GM12878 (cell line): ENCODE measurements at regions not wholly inside any gene's neighbourhood (a gene's known extent, or its start where the extent isn't known, plus 50 kb on each side); places are given as distances from the start of the nearest gene placed in this dataset.

Source experiments
- ATAC-seq: fragments of 200-7000 bp; cut with Tn5 transposase; 3 replicates; pipeline ENCODE4 v1.9.1; 2020; ENCODE audit warnings: mild to moderate bottlenecking, moderate library complexity
- BruUV-seq: library from RNA; stranded (reverse); fragments of 400-500 nt; replicated peaks from 2 replicates; lab custom pipeline; 2021; lab: Mats Ljungman, UMichigan
- CTCF ChIA-PET: fragments of 300-600 bp; sonication (Branson Sonifier 250); formaldehyde crosslinking; extraction: SDS; loops from one replicate; lab custom pipeline; 2021; ENCODE audit warnings: inconsistent platforms; lab: Yijun Ruan, JAX
- POLR2A ChIA-PET: fragments of 350-600 bp; formaldehyde crosslinking; extraction: SDS; loops from one replicate; lab custom pipeline; 2021; ENCODE audit warnings: inconsistent platforms; lab: Charles Lee
- RAD21 ChIA-PET: fragments of 300-600 bp; sonication (Branson Sonifier 250); formaldehyde crosslinking; loops from one replicate; lab custom pipeline; 2023; ENCODE audit warnings: antibody characterized with exemption; ENCODE audit not compliant: unreplicated experiment; lab: Charles Lee
- SMC1A ChIA-PET: fragments of 300-600 bp; sonication (Branson Sonifier 250); formaldehyde crosslinking; loops from one replicate; lab custom pipeline; 2023; ENCODE audit not compliant: unreplicated experiment, uncharacterized antibody; lab: Charles Lee
- DNase-seq: peaks from one replicate; pipeline ENCODE4 v3.0.0-alpha.2; 2011; ENCODE audit warnings: low read depth, low spot score
- FAIRE-seq: peaks from 3 replicates; lab custom pipeline; 2011; peaks lifted over from hg19 to GRCh38; lab: Jason Lieb, UNC
- H2AFZ ChIP-seq: 2 replicates; pipeline ENCODE4 v1.6.0; 2011; ENCODE audit warnings: low read depth, low read length, control low read depth; ENCODE audit not compliant: control insufficient read depth
- H3K27ac ChIP-seq: 2 replicates; pipeline ENCODE4 v1.5.1; 2011; ENCODE audit warnings: control low read depth; ENCODE audit not compliant: control insufficient read depth, insufficient read depth
- H3K27me3 ChIP-seq, 2 experiments: replicated peaks in 1 of 2; 2 replicates each; pipeline versions ENCODE4 v1.6.0 to v1.6.1; 2011; ENCODE audit warnings: low read length in 1 of 2; ENCODE audit not compliant: control insufficient read depth in 2 of 2, insufficient read depth in 2 of 2
- H3K36me3 ChIP-seq, 2 experiments: 2 replicates each; pipeline ENCODE4 v1.5.1; 2011; ENCODE audit warnings: low read length in 1 of 2; ENCODE audit not compliant: control insufficient read depth in 2 of 2, insufficient read depth in 2 of 2
- H3K4me1 ChIP-seq: 2 replicates; pipeline ENCODE4 v1.6.1; 2011; ENCODE audit warnings: mild to moderate bottlenecking, low read length, moderate library complexity, mixed read lengths; ENCODE audit not compliant: control insufficient read depth, insufficient read depth
- H3K4me2 ChIP-seq: 2 replicates; pipeline ENCODE4 v1.6.0; 2011; ENCODE audit warnings: control low read depth; ENCODE audit not compliant: control insufficient read depth, insufficient read depth
- H3K4me3 ChIP-seq: fragments of 200-600 bp; sonication (generic); 2 replicates; pipeline ENCODE4 v1.5.1; 2016
- H3K79me2 ChIP-seq: 2 replicates; pipeline ENCODE4 v1.6.0; 2011; ENCODE audit warnings: low read length; ENCODE audit not compliant: control insufficient read depth, insufficient read depth
- H3K9ac ChIP-seq: 2 replicates; pipeline ENCODE4 v1.8.0; 2011; ENCODE audit warnings: low read length, control low read depth, mixed read lengths; ENCODE audit not compliant: control insufficient read depth, insufficient read depth
- H3K9me3 ChIP-seq: replicated peaks from 3 replicates; pipeline ENCODE4 v1.5.1; 2011; ENCODE audit warnings: mild to moderate bottlenecking, low read length; ENCODE audit not compliant: control insufficient read depth, insufficient read depth
- H4K20me1 ChIP-seq: 2 replicates; pipeline ENCODE4 v1.6.0; 2011; ENCODE audit not compliant: control insufficient read depth, insufficient read depth
- BACH1 ChIP-seq: fragments of 450-650 bp; IDR thresholded peaks from 2 replicates; pipeline ENCODE4 v1.6.1; 2017; ENCODE audit warnings: mild to moderate bottlenecking, borderline replicate concordance
- CBFB ChIP-seq: IDR thresholded peaks from 2 replicates; pipeline ENCODE4 v1.6.1; 2016; ENCODE audit warnings: antibody characterized with exemption, low read depth
- CBX5 ChIP-seq: sonication (generic); IDR thresholded peaks from 2 replicates; pipeline ENCODE4 v1.6.1; 2016; ENCODE audit warnings: low read depth, moderate library complexity, mild to moderate bottlenecking, inconsistent platforms
- ESRRA ChIP-seq: IDR thresholded peaks from 2 replicates; pipeline ENCODE4 v1.6.1; 2012; ENCODE audit warnings: mild to moderate bottlenecking, low read length, improper control_type of control experiment
- HCFC1 ChIP-seq: fragments of 150-350 bp; IDR thresholded peaks from 2 replicates; pipeline ENCODE4 v1.6.1; 2014; ENCODE audit warnings: low read length
- MTA3 ChIP-seq: IDR thresholded peaks from 2 replicates; pipeline ENCODE4 v1.6.1; 2012; ENCODE audit warnings: low read length, inconsistent platforms, borderline replicate concordance
- NFIC ChIP-seq: IDR thresholded peaks from 2 replicates; pipeline ENCODE4 v1.6.1; 2012; ENCODE audit warnings: low read depth, mild to moderate bottlenecking, inconsistent platforms, low read length, moderate library complexity
- POLR2A ChIP-seq: IDR thresholded peaks from 2 replicates; pipeline ENCODE4 v1.6.1; 2011; ENCODE audit warnings: low read depth, mild to moderate bottlenecking, low read length
- RAD51 ChIP-seq: fragments of 450-650 bp; IDR thresholded peaks from 2 replicates; pipeline ENCODE4 v1.6.1; 2016; ENCODE audit warnings: moderate library complexity, mild to moderate bottlenecking, inconsistent platforms
- RCOR1 ChIP-seq: conservative IDR thresholded peaks from 2 replicates; pipeline ENCODE4 v1.6.1; 2012; ENCODE audit warnings: low read depth, low read length, improper control_type of control experiment
- RUNX3 ChIP-seq: IDR thresholded peaks from 2 replicates; pipeline ENCODE4 v1.6.1; 2012; ENCODE audit warnings: low read length, inconsistent platforms
- SIX5 ChIP-seq: IDR thresholded peaks from 2 replicates; pipeline ENCODE4 v1.6.1; 2011; ENCODE audit warnings: mild to moderate bottlenecking, low read depth, low read length, moderate library complexity; ENCODE audit not compliant: severe bottlenecking
- SREBF2 ChIP-seq: IDR thresholded peaks from 2 replicates; pipeline ENCODE4 v1.6.1; 2012; ENCODE audit warnings: mild to moderate bottlenecking, low read length
- STAT1 ChIP-seq: fragments of 450-650 bp; conservative IDR thresholded peaks from 2 replicates; pipeline ENCODE4 v1.6.1; 2014; ENCODE audit warnings: antibody characterized with exemption, mild to moderate bottlenecking
- SUPT20H ChIP-seq: IDR thresholded peaks from 2 replicates; pipeline ENCODE4 v1.6.1; 2011; ENCODE audit warnings: low read depth, mild to moderate bottlenecking, low read length, moderate library complexity, borderline replicate concordance; ENCODE audit not compliant: control insufficient read depth
- TBL1XR1 ChIP-seq: IDR thresholded peaks from 2 replicates; pipeline ENCODE4 v1.6.1; 2012; ENCODE audit warnings: low read depth, low read length, improper control_type of control experiment
- YBX1 ChIP-seq: fragments of 450-650 bp; IDR thresholded peaks from 2 replicates; pipeline ENCODE4 v1.6.1; 2016; ENCODE audit warnings: antibody characterized with exemption
- ZNF274 ChIP-seq: IDR thresholded peaks from one replicate; pipeline ENCODE4 v1.8.0; 2011; ENCODE audit not compliant: insufficient read length, insufficient read depth
- WGBS: methylation state at CpG from one replicate; pipeline ENCODE4 v1.1.6; 2016; ENCODE audit warnings: low lambda C conversion rate; ENCODE audit not compliant: insufficient replicate concordance, insufficient coverage; ENCODE audit errors: missing lambda C conversion rate; 5-methylcytosine and 5-hydroxymethylcytosine counted together
- in situ Hi-C: fragments of 300-500 bp; cut with MboI; formaldehyde crosslinking; loops from 9 replicates; pipeline ENCODE4 v1.14.3; 2018; ENCODE audit warnings: mixed read lengths
- intact Hi-C: fragments of 100-400 bp; cut with micrococcal nuclease; formaldehyde crosslinking; loops from one replicate; pipeline ENCODE4 v1.14.2; 2022; ENCODE audit not compliant: unreplicated experiment
- TF ChIP-seq, protein P1 (sequence below): IDR thresholded peaks from 2 replicates; pipeline ENCODE4 v1.6.1; 2011; ENCODE audit warnings: low read depth, low read length, improper control_type of control experiment, borderline replicate concordance
- TF ChIP-seq, protein P2 (sequence below): IDR thresholded peaks from 2 replicates; pipeline ENCODE4 v1.6.1; 2012; ENCODE audit warnings: low read length, inconsistent platforms

DNA sequence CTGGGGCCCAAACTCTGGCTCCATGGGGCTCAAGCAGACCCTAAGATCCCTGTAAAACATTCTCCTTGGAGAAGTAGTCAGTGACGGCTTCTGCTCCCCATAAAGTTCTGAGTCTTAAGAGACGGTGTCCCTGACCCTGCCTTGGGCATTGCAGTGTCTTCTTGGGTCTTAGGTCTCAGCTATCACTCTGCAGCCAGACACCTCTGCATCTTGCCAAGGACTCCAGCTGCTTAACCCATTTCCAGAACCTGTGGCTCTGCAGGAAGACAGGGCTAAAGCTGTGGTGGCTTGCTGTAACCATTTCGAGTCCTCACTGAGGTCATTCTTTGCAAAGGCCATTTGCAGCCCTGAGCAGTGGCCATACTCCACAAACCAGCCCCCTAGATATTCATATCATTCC lies 337.1 kb upstream of the ZMIZ1 start:
- no peak for TF ChIP-seq TBL1XR1
- TF ChIP-seq SIX5 = no peak
- TF ChIP-seq, protein P1, sequence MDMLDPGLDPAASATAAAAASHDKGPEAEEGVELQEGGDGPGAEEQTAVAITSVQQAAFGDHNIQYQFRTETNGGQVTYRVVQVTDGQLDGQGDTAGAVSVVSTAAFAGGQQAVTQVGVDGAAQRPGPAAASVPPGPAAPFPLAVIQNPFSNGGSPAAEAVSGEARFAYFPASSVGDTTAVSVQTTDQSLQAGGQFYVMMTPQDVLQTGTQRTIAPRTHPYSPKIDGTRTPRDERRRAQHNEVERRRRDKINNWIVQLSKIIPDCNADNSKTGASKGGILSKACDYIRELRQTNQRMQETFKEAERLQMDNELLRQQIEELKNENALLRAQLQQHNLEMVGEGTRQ = no peak
- TF ChIP-seq BACH1 = no peak
- no peak for TF ChIP-seq MTA3
- no peak for TF ChIP-seq RAD51
- no peak for TF ChIP-seq POLR2A
- TF ChIP-seq RUNX3 = no peak
- Histone ChIP-seq H3K36me3 (no peaks in the 10 kb centered on the region), H3K27ac (no peak overlapping the region), H3K9ac (no peak overlapping the region), H4K20me1 (no peaks in the 10 kb centered on the region), H3K27me3 (no peaks in the 10 kb centered on the region; a peak in 1 of 4 replicates), H3K4me3 (no peak overlapping the region), H3K4me1 (no peaks in the 10 kb centered on the region), H3K79me2 (no peaks in the 10 kb centered on the region), H2AFZ (no peak overlapping the region), H3K9me3 (no peaks in the 10 kb centered on the region), H3K4me2 (no peak overlapping the region)
- in situ Hi-C loops (no loop called here), intact Hi-C loops (no loop called here)
- no peak for ATAC-seq
- SMC1A ChIA-PET = no interaction called here
- CTCF ChIA-PET = no interaction called here
- RAD21 ChIA-PET = no interaction called here
- WGBS = 2% methylated on average over 3 of the region's 3 CpGs
- no TSS peak for BruUV-seq
- POLR2A ChIA-PET = no interaction called here
- DNase-seq = no peak
- FAIRE-seq = no peak

DNA sequence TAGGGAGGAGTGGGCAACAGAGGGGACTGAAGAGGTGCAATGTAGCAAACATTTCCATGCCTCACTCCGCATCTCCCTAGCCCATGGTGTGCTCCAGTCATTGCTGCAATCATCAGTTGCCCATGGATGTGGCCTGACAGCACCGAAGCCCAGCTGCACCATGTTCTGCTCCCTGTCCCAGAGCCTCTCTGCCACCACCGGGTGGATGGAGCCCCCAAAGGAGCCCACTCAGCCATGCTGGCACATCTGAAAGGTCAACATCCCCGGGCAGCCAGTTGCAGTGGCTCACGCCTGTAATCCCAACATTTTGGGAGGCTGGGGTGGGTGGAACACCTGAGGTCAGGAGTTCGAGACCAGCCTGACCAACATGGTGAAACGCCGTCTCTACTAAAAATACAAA lies 336.4 kb upstream of the ZMIZ1 start:
- no peak for FAIRE-seq
- no peaks in the 10 kb centered on the region; a peak in 1 of 4 replicates for H3K27me3 ChIP-seq
- TF ChIP-seq, protein P1 = no peak
- TF ChIP-seq, protein P2, sequence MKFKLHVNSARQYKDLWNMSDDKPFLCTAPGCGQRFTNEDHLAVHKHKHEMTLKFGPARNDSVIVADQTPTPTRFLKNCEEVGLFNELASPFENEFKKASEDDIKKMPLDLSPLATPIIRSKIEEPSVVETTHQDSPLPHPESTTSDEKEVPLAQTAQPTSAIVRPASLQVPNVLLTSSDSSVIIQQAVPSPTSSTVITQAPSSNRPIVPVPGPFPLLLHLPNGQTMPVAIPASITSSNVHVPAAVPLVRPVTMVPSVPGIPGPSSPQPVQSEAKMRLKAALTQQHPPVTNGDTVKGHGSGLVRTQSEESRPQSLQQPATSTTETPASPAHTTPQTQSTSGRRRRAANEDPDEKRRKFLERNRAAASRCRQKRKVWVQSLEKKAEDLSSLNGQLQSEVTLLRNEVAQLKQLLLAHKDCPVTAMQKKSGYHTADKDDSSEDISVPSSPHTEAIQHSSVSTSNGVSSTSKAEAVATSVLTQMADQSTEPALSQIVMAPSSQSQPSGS = no peak
- TF ChIP-seq SUPT20H (no peak), ESRRA (no peak), ZNF274 (no peak), STAT1 (no peak), SREBF2 (no peak), YBX1 (no peak), NFIC (no peak), RCOR1 (no peak), CBX5 (no peak), HCFC1 (no peak), CBFB (no peak)

More for the DNA sequence above, 336.4 kb upstream of the ZMIZ1 start:
- ChIA-PET POLR2A (no interaction called here), RAD21 (no interaction called here), CTCF (no interaction called here), SMC1A (no interaction called here)
- no TSS peak for BruUV-seq
- H4K20me1 ChIP-seq = no peaks in the 10 kb centered on the region
- no peak overlapping the region for H2AFZ ChIP-seq
- H3K9me3 ChIP-seq = no peaks in the 10 kb centered on the region
- H3K9ac ChIP-seq = no peak overlapping the region
- H3K4me1 ChIP-seq = no peaks in the 10 kb centered on the region
- DNase-seq = no peak
- WGBS = 21% methylated on average over 8 of the region's 8 CpGs
- no peak for ATAC-seq
- H3K4me3 ChIP-seq = no peak overlapping the region
- H3K27ac ChIP-seq = no peak overlapping the region
- in situ Hi-C loops (no loop called here), intact Hi-C loops (no loop called here)
- no peaks in the 10 kb centered on the region for H3K79me2 ChIP-seq
- no peaks in the 10 kb centered on the region for H3K36me3 ChIP-seq
- no peak overlapping the region for H3K4me2 ChIP-seq
